ENCODE measurements at regions not wholly inside any gene's neighbourhood (a gene's known extent, or its start where the extent isn't known, plus 50 kb on each side); places are given as distances from the start of the nearest gene placed in this dataset.

DNA sequence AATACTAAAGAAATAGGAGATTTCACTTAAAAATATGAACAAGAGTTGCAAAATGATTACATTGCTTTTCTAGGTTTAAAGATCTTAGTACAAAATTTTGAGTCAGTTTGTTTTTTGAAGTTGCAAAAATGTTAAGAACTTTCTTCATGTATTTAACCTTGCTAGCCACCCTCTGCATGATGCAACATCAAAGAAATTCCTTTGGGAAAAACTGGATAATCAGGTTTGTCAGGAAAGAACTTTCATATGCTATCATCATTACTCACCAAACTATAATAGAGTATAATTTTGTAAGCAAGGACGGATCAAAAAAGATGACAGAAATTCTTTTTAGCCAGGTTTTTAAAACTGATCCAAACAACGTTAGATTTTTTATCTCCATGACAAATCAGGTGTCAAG is 116.9 kb upstream of the MRPS30 start:
- no peak for TF ChIP-seq YY1 (IDR thresholded peaks at IDR 0.05; ENCODE audit: low read depth)
- TF ChIP-seq, protein P1, sequence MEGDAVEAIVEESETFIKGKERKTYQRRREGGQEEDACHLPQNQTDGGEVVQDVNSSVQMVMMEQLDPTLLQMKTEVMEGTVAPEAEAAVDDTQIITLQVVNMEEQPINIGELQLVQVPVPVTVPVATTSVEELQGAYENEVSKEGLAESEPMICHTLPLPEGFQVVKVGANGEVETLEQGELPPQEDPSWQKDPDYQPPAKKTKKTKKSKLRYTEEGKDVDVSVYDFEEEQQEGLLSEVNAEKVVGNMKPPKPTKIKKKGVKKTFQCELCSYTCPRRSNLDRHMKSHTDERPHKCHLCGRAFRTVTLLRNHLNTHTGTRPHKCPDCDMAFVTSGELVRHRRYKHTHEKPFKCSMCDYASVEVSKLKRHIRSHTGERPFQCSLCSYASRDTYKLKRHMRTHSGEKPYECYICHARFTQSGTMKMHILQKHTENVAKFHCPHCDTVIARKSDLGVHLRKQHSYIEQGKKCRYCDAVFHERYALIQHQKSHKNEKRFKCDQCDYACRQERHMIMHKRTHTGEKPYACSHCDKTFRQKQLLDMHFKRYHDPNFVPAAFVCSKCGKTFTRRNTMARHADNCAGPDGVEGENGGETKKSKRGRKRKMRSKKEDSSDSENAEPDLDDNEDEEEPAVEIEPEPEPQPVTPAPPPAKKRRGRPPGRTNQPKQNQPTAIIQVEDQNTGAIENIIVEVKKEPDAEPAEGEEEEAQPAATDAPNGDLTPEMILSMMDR (IDR thresholded peaks at IDR 0.05): no peak
- TF ChIP-seq CHD2 (IDR thresholded peaks at IDR 0.05; ENCODE audit: low read length, partially characterized antibody): no peak
- TF ChIP-seq GABPA (IDR thresholded peaks at IDR 0.05; ENCODE audit: low read depth): no peak
- TF ChIP-seq, protein P2, sequence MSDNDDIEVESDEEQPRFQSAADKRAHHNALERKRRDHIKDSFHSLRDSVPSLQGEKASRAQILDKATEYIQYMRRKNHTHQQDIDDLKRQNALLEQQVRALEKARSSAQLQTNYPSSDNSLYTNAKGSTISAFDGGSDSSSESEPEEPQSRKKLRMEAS (IDR thresholded peaks at IDR 0.05; ENCODE audit: low read depth): no peak
- TF ChIP-seq SMC3 (IDR thresholded peaks at IDR 0.05; ENCODE audit: low read depth, low read length): no peak
- TF ChIP-seq, protein P3, sequence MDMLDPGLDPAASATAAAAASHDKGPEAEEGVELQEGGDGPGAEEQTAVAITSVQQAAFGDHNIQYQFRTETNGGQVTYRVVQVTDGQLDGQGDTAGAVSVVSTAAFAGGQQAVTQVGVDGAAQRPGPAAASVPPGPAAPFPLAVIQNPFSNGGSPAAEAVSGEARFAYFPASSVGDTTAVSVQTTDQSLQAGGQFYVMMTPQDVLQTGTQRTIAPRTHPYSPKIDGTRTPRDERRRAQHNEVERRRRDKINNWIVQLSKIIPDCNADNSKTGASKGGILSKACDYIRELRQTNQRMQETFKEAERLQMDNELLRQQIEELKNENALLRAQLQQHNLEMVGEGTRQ (IDR thresholded peaks at IDR 0.05; ENCODE audit: borderline replicate concordance, low read depth, low read length): no peak
- TF ChIP-seq MXI1 (IDR thresholded peaks at IDR 0.05; ENCODE audit: low read depth, low read length): no peak
